ENCODE measurements at regions not wholly inside any gene's neighbourhood (a gene's known extent, or its start where the extent isn't known, plus 50 kb on each side); places are given as distances from the start of the nearest gene placed in this dataset.

DNA sequence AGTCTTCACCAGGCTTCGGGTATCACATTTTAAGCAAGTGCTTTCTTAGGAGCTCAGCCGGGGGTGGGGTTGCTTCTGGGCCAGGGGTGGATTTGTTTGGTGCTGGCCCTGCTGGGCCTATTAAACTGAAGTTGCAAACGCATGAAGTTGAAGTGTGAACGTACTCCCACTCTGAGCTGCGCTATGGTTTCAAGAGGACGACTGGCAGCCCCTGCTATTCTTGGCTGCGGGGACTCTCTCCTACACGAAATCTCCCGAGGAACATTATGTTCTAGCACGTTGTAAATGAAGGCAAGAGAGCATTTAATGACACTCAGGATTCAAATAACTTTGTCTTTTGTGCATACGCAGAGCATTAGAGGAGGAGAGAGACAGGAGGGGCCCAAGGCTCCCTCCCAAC lies 401.3 kb upstream of the BOD1L1 start:
- TF ChIP-seq, protein P1, sequence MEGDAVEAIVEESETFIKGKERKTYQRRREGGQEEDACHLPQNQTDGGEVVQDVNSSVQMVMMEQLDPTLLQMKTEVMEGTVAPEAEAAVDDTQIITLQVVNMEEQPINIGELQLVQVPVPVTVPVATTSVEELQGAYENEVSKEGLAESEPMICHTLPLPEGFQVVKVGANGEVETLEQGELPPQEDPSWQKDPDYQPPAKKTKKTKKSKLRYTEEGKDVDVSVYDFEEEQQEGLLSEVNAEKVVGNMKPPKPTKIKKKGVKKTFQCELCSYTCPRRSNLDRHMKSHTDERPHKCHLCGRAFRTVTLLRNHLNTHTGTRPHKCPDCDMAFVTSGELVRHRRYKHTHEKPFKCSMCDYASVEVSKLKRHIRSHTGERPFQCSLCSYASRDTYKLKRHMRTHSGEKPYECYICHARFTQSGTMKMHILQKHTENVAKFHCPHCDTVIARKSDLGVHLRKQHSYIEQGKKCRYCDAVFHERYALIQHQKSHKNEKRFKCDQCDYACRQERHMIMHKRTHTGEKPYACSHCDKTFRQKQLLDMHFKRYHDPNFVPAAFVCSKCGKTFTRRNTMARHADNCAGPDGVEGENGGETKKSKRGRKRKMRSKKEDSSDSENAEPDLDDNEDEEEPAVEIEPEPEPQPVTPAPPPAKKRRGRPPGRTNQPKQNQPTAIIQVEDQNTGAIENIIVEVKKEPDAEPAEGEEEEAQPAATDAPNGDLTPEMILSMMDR (IDR thresholded peaks at IDR 0.05; ENCODE audit: low read depth, low read length, missing input control): no peak
- TF ChIP-seq, protein P2, sequence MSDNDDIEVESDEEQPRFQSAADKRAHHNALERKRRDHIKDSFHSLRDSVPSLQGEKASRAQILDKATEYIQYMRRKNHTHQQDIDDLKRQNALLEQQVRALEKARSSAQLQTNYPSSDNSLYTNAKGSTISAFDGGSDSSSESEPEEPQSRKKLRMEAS (IDR thresholded peaks at IDR 0.05): no peak
- TF ChIP-seq, protein P3, sequence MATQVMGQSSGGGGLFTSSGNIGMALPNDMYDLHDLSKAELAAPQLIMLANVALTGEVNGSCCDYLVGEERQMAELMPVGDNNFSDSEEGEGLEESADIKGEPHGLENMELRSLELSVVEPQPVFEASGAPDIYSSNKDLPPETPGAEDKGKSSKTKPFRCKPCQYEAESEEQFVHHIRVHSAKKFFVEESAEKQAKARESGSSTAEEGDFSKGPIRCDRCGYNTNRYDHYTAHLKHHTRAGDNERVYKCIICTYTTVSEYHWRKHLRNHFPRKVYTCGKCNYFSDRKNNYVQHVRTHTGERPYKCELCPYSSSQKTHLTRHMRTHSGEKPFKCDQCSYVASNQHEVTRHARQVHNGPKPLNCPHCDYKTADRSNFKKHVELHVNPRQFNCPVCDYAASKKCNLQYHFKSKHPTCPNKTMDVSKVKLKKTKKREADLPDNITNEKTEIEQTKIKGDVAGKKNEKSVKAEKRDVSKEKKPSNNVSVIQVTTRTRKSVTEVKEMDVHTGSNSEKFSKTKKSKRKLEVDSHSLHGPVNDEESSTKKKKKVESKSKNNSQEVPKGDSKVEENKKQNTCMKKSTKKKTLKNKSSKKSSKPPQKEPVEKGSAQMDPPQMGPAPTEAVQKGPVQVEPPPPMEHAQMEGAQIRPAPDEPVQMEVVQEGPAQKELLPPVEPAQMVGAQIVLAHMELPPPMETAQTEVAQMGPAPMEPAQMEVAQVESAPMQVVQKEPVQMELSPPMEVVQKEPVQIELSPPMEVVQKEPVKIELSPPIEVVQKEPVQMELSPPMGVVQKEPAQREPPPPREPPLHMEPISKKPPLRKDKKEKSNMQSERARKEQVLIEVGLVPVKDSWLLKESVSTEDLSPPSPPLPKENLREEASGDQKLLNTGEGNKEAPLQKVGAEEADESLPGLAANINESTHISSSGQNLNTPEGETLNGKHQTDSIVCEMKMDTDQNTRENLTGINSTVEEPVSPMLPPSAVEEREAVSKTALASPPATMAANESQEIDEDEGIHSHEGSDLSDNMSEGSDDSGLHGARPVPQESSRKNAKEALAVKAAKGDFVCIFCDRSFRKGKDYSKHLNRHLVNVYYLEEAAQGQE (IDR thresholded peaks at IDR 0.05): no peak
- no peak for TF ChIP-seq SP1 (IDR thresholded peaks at IDR 0.05)
- TF ChIP-seq, protein P4, sequence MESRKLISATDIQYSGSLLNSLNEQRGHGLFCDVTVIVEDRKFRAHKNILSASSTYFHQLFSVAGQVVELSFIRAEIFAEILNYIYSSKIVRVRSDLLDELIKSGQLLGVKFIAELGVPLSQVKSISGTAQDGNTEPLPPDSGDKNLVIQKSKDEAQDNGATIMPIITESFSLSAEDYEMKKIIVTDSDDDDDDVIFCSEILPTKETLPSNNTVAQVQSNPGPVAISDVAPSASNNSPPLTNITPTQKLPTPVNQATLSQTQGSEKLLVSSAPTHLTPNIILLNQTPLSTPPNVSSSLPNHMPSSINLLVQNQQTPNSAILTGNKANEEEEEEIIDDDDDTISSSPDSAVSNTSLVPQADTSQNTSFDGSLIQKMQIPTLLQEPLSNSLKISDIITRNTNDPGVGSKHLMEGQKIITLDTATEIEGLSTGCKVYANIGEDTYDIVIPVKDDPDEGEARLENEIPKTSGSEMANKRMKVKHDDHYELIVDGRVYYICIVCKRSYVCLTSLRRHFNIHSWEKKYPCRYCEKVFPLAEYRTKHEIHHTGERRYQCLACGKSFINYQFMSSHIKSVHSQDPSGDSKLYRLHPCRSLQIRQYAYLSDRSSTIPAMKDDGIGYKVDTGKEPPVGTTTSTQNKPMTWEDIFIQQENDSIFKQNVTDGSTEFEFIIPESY (IDR thresholded peaks at IDR 0.05): no peak
- TF ChIP-seq FOXA1 (IDR thresholded peaks at IDR 0.05): no peak
- no peak for TF ChIP-seq TAF1 (conservative IDR thresholded peaks at IDR 0.05)
- TF ChIP-seq RXRA (IDR thresholded peaks at IDR 0.05): no peak
- TF ChIP-seq GABPA (IDR thresholded peaks at IDR 0.05 in 1 of 2, conservative IDR thresholded peaks at IDR 0.05 in 1 of 2): no peak
- TF ChIP-seq JUND (IDR thresholded peaks at IDR 0.05): no peak
- TF ChIP-seq RAD21 (IDR thresholded peaks at IDR 0.05): no peak
- no peak for TF ChIP-seq NR2F2 (IDR thresholded peaks at IDR 0.05)

All from liver (tissue), 3 donors.